ENCODE measurements at regions not wholly inside any gene's neighbourhood (a gene's known extent, or its start where the extent isn't known, plus 50 kb on each side); places are given as distances from the start of the nearest gene placed in this dataset.
A peak's percentile ranks its signal among the peaks of the same experiment; 100 is the strongest.

DNA sequence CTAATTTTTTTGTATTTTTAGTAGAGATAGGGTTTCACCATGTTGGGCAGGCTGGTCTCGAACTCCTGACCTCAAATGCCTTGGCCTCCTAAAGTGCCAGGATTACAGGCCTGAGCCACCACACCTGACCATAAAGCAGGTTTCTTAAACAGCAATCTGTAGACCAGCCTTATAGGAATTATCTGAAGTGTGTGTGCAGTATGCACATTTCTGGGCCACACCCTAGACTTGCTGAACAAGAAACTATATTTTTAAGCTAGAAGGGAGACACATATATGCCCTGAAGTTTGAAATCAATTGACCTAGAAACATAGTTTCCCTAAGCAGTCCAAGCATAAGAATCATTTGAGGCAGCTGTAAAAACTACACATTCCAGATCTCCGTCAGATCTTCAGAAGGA, 805.7 kb downstream of the TUSC7 start:
- no peak overlapping the region for H3K4me3 ChIP-seq (ENCODE audit: control insufficient read depth, low read depth, low read length)
- no peak for TF ChIP-seq CTCF (IDR thresholded peaks at IDR 0.05; ENCODE audit: control insufficient read depth, insufficient read depth, low read depth, low read length, missing control alignments)
- DNase-seq (ENCODE audit: low read depth): no peak

- no peak for DNase-seq (ENCODE audit: low read depth)
- H3K4me3 ChIP-seq (ENCODE audit: control insufficient read depth, low read depth, low read length): no peak overlapping the region
- TF ChIP-seq CTCF (IDR thresholded peaks at IDR 0.05; ENCODE audit: control insufficient read depth, insufficient read depth, low read depth, low read length, missing control alignments): no peak
Observed at GRCh38 chr3:117518364-117518763, 808.8 kb downstream of the TUSC7 start.

DNA sequence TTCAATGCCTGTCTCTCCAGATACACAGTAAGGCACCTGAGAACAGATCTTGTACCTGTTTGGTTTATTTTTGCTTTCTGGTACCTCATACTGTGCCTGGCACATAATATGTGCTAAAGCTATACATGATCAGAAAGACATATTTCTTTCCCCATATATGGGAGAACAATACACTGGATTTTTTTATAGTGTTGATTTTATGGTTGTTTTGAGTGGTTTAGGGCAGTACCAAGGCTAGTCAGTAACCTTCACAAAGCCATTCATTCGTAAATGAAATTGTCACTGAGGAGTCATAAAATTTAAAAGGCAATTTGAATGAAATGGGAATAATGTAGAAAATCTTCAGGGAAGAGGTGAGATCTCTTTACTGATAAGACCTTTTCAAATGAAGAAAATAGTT, 810.2 kb downstream of the TUSC7 start:
- no peak overlapping the region for H3K4me3 ChIP-seq (ENCODE audit: control insufficient read depth, low read depth, low read length)
- DNase-seq (ENCODE audit: low read depth): no peak
- no peak for TF ChIP-seq CTCF (IDR thresholded peaks at IDR 0.05; ENCODE audit: control insufficient read depth, insufficient read depth, low read depth, low read length, missing control alignments)

- no peak for DNase-seq (ENCODE audit: low read depth)
- no peak for TF ChIP-seq CTCF (IDR thresholded peaks at IDR 0.05; ENCODE audit: control insufficient read depth, insufficient read depth, low read depth, low read length, missing control alignments)
- H3K4me3 ChIP-seq (ENCODE audit: control insufficient read depth, low read depth, low read length): no peak overlapping the region
Observed at GRCh38 chr3:117520582-117520981, 811.0 kb downstream of the TUSC7 start.

GRCh38 chr3:117523418-117523817, 813.8 kb downstream of the TUSC7 start:
- TF ChIP-seq CTCF (IDR thresholded peaks at IDR 0.05; ENCODE audit: control insufficient read depth, insufficient read depth, low read depth, low read length, missing control alignments): no peak
- no peak for DNase-seq (ENCODE audit: low read depth)
- H3K4me3 ChIP-seq (ENCODE audit: control insufficient read depth, low read depth, low read length): no peak overlapping the region

DNA sequence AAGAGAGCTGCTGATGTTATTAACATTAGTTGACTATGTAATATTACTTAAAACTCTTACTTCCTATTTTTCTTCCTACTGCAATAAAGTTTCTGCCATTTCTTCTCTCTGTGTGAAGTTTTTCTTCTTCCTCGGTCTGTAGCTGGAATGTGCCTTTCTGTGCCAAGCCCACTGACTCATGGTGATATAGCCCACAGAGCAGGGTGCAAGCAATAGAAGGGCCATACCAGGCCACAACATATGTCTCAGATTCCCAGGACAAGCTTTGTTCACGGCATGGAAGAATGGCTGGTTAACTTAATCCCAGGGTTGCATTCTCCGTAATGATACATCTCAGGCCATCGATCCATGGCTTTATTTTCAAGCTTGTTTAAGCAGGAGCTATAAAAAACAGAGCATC, 815.3 kb downstream of the TUSC7 start:
- DNase-seq (ENCODE audit: low read depth): no peak
- TF ChIP-seq CTCF (IDR thresholded peaks at IDR 0.05; ENCODE audit: control insufficient read depth, insufficient read depth, low read depth, low read length, missing control alignments): no peak
- no peak overlapping the region for H3K4me3 ChIP-seq (ENCODE audit: control insufficient read depth, low read depth, low read length)

- no peak for DNase-seq (ENCODE audit: low read depth)
- TF ChIP-seq CTCF (IDR thresholded peaks at IDR 0.05; ENCODE audit: control insufficient read depth, insufficient read depth, low read depth, low read length, missing control alignments): peak; percentile 36
- no peak overlapping the region for H3K4me3 ChIP-seq (ENCODE audit: control insufficient read depth, low read depth, low read length)
Observed at GRCh38 chr3:117526470-117527079, 817.0 kb downstream of the TUSC7 start.
